Activated CD4-positive, alpha-beta T cell treated with anti-CD3 and anti-CD28 coated beads, Interleukin-2, Interleukin-6, amounts not matched to agents 100 ng/mL and 50 ng/mL, durations not matched to agents 16 hours and 8 hours (primary cell): ENCODE measurements at regions not wholly inside any gene's neighbourhood (a gene's known extent, or its start where the extent isn't known, plus 50 kb on each side); places are given as distances from the start of the nearest gene placed in this dataset.

Experiments used
- DNase-seq: peaks from one replicate; pipeline ENCODE4 v3.0.0-alpha.2; 2020

- no peak for DNase-seq
Observed at GRCh38 chr18:45447355-45448265, 167.7 kb upstream of the SLC14A2 start.

- DNase-seq, result no peak
Observed at GRCh38 chr18:45448871-45449270, 166.4 kb upstream of the SLC14A2 start.

DNA sequence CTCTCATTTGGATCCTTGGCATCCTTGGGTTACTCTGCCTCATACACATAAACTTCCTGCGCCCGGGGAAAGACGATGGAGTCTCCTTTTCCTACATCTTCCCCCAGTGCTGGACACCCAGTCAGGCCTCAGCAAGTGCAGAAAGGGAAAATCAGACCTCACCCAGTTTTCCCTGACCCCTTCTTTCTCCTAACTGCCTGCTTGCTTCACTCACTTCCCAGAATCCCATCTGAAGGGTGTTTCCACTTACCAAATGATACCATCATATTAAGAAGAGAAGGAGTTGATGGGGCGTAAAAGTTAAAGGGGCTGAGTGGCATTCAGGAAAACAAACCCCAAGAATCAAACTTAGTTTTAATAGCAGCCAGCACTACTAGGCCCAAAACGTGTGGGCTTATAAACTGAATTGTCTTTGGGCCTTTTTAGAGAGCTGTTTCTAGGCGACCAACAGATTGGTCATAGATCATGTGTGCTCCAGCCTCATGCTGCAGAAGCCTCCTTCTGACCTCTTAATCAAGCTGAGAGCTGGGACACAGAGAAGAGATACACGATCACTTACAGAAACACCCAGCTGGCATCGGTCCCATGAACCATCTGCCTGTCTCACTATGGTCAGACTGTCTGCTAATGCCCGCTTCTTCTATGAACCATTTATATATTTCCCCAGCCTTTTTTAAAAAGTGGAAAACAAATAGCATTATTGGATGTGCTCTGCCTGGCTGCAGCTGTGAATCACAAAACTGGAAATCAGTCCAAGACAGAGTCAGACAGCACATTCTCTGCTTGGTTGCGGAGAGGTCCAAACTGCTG is 165.7 kb upstream of the SLC14A2 start:
- DNase-seq, result no peak

DNA sequence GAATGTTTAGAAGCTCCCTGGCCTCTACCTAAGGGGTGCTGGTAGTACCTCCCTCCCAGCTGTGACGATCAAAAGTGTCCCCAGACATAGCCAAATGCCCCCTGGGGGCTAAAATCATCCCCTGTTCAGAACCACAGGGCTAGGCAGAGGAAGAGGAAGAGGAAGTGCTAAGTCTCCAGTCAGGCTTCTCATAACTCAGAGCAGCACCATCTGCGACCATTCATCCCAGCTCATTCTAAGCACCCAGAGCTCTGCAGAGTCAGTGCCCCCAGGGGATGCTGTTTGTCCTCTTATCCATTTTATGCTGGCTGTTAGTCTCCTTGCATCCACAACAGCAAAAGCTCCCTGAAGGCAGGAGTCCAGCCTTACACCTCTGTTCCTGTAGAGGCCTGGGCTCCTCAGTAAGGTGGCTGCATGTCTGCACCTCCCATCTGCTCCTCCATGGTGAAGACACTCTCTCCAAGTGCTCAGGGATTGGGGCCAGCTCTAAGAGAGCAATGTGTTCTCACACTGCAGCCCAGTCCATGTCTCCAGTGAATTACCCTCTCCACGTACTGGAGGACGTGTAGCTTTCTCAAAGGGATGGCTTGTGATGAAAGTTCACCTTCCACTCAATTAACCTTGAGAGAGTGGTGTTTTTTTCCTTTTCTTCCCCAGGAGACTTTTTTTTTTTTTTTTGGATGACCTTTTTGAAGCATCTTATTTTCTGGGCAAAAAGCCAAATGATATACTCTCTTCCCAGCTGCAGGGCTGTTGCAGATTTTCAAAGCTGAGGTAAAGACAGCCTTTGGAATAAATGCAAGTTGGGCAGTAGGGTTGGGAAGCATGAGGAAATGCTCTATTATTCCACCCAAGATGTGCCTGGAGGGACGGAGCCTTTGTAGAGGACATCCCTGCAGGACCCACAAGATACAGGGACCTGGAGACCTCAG is 158.9 kb upstream of the SLC14A2 start:
- no peak for DNase-seq

GRCh38 chr18:45458033-45458432 is 157.2 kb upstream of the SLC14A2 start:
- no peak for DNase-seq

- DNase-seq, result no peak
Observed at GRCh38 chr18:45462179-45462578, 153.1 kb upstream of the SLC14A2 start.

DNA sequence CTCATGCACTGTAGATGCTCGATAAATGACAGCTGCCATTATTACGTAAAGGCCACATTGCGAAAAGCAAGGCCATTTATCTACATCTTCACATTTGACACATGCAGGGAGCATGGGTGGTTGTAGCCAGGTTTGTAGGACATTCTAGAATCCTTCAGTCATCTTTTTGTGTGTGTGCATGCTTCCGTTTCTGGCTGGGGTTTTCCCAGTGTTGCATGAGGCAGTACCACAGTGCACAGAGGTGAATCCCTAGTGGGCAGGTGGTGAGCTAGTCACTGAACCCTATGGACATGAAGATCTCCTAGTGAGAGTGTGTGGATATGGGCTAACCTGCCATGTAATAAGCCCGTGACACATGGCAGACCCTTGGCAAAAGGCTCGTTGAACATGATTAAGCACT is 151.8 kb upstream of the SLC14A2 start:
- DNase-seq, result no peak

DNA sequence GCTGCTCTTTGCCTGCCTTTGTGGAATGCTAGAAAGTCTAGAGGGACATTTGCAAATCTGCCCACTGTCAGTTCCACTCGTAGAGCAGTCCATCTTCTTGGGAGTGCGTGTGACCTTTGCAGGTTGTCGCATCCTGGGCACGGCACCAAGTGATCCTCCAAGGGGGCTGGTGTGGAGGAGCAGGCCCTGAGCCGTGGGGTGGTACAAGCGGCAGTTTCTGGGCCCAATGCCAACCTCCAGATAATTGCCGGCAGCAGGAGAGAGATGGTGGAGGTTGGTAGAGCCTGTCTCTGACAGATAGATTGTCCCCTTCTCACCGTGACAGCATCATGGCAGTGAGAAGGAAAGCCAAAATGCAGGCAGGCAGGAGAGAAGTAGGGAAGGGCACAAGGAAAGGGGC is 150.7 kb upstream of the SLC14A2 start:
- DNase-seq, result no peak

GRCh38 chr18:45467293-45467692 is 148.0 kb upstream of the SLC14A2 start:
- no peak for DNase-seq

DNA sequence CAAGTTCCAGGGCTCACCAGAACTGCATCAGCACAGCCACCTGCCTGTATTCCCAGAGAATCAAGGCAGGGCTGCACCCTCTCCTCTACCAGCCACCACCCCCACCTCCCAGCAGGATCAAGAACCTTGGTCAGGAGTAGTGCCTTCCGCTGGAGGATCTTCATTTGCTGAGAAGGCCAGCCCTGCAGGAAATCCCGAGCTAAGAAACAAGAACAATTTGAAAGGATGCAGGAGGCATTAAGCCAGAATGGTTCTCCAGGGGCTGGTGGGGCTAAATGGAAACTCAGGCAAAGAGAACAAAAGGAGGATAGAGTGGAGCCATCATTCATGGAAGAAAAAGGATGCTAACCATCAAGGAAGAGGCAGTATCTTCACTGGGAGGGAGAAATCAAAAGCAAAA is 147.3 kb upstream of the SLC14A2 start:
- no peak for DNase-seq

DNA sequence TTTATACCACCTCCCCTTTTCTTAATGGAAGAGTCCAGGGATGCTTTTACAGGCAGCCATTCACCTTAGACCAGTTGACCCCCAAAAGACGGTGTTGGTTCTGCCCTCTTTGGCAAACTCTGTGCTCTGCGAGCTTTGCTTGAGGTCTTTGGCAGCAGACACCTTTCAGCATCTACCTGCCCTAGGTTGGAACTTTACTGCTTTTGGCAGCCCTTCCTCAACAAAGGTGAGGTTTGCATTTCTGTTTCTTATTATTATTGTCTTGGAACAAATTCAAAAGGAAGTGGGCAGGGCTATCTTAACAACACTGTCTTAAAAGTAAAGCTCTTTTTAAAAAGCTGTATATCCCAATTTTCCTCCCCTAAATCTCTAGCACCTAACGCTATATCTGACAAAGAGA is 136.4 kb upstream of the SLC14A2 start:
- DNase-seq, result no peak

GRCh38 chr18:45480219-45481015 is 134.9 kb upstream of the SLC14A2 start:
- DNase-seq, result no peak

GRCh38 chr18:45481821-45482220 is 133.5 kb upstream of the SLC14A2 start:
- DNase-seq, result no peak

DNA sequence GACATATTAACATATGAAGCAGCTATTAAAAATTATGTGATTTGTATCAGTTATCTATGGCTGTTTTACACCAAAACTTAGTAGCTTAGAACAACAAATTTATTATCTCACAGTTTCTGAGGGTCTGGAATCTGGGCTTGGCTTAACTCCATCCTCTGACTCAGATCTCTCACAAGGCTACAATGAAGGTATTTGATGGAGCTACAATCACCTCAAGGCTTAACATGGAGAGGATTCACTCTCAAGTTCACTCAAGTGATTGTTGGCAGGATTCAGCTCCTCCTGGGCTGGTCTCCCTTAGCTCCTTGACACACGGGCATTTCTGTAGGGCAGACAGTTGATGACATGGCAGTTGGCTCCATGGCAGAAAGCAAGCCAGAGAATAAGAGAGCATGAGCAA is 133.0 kb upstream of the SLC14A2 start:
- no peak for DNase-seq

DNA sequence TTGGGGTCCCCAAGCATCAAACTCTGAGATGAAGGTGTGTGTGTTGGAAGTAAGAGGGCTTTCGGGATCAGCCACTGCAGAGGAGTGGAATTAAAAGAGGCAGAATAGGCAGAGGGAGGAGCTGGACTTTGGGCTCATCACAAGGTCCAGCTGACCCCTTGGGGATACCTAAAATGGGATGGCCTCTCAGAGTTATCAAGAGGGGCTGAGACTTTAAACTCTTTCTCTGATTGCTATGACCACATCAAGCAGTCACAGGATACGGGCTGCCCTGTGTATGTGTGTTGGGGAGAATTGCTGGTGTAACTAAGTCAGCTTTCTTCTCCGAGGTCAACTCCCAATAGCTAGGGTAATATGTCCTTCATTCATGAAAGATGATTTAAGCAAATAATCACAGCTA is 127.7 kb upstream of the SLC14A2 start:
- no peak for DNase-seq

- DNase-seq, result no peak
Observed at GRCh38 chr18:45488645-45489044, 126.6 kb upstream of the SLC14A2 start.

DNA sequence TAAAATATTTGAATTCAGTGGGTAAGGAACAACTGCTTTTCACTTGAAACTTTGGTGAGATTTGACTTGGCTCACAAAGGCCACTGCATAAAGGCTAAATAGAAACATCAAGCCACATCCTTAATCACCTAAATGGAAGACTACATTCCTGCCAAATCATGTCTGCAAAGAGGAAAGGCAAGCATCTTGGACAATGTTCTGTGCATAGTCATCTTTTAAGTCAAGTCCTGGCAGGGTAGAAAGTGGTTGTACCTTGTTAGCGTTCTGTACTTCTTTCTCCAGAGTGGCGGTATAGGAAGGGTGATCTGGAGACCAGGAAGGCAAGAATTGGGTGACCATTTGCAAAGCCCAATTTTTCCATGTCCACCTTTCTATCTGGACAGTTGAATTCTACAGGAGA is 121.4 kb upstream of the SLC14A2 start:
- DNase-seq, result no peak

DNA sequence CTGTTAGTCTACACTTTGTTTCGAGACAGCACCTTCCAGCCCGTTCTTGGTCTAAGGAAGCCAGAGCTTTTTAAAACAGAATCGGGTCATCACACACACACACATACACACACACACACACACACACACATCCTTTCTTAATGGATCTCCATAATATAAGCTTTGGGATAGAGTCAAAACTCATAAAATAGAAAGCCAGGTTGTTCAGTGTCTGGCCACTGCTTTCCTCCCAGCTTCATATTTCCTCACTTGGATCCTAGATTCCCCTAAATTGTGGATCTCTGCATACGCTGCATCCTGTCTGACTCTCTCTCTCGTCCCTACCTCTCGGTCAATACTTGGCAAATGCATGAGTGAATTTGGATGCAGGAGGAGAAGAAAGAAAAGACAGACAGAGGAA is 120.5 kb upstream of the SLC14A2 start:
- no peak for DNase-seq

DNA sequence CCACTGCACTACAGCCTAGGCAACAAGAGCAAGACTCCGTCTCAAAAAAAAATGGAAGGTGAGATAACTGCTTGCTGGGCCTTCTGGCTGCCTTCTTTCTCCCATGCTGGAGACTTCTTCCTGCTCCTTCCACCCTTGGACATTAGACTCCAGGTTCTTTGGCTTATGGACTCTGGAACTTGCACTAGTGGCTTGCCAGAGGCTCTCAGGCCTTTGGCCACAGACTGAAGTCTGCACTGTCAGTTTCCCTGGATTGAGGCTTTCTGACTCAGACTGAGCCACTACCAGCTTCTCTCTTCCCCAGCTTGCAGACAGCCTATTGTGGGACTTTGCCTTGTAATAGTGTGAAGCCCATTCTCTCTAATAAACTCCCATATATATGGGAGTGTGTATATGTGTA is 118.5 kb upstream of the SLC14A2 start:
- no peak for DNase-seq

GRCh38 chr18:45497595-45498286 is 117.5 kb upstream of the SLC14A2 start:
- no peak for DNase-seq

DNA sequence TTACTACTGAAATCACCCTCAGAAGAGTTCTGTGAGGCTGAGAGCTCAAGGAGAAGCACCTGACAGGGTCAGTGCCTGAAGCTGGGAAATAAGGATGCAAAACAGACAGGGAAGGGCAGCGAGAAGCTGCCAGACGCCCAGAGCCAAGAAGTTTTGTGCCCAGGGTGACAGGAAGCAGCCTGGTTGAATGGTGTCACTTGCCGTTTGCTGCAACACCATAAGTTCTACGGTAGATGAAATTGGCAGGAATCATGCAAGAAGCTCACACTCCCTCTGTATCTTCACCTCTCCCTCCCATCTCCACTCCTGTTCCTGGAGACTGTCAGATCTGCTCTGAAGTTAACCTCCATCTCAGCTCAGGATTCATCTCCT is 117.0 kb upstream of the SLC14A2 start:
- DNase-seq, result no peak

- DNase-seq, result no peak
Observed at GRCh38 chr18:45503990-45504389, 111.3 kb upstream of the SLC14A2 start.
